IMR-90 (cell line): ENCODE measurements at regions not wholly inside any gene's neighbourhood (a gene's known extent, or its start where the extent isn't known, plus 50 kb on each side); places are given as distances from the start of the nearest gene placed in this dataset.

ENCODE experiments used
- ATAC-seq: fragments of 200-7000 bp; cut with Tn5 transposase; 2 replicates; pipeline ENCODE4 v1.9.1; 2020; ENCODE audit warnings: low read depth, mild to moderate bottlenecking, moderate library complexity
- BruUV-seq: library from RNA; stranded (reverse); fragments of 400-500 nt; replicated peaks from 2 replicates; lab custom pipeline; 2021; lab: Mats Ljungman, UMichigan
- CTCF ChIA-PET: fragments of 300-600 bp; formaldehyde crosslinking; extraction: SDS; loops from one replicate; lab custom pipeline; 2021; ENCODE audit warnings: antibody characterized with exemption; lab: Yijun Ruan, JAX
- POLR2A ChIA-PET: fragments of 300-600 bp; sonication (Branson Sonifier 250); formaldehyde crosslinking; loops from one replicate; lab custom pipeline; 2022; ENCODE audit warnings: antibody characterized with exemption; ENCODE audit not compliant: unreplicated experiment; lab: Charles Lee
- DNase-seq: peaks from one replicate; pipeline ENCODE4 v3.0.0; 2013
- H2AFZ ChIP-seq: replicated peaks from 2 replicates; pipeline ENCODE3; 2013; ENCODE audit warnings: low read length, mild to moderate bottlenecking; ENCODE audit not compliant: poor library complexity
- H2AK5ac ChIP-seq: 2 replicates; pipeline ENCODE4 v1.6.1; 2013; ENCODE audit warnings: low read depth, low read length, inconsistent platforms
- H2AK9ac ChIP-seq: replicated peaks from 2 replicates; pipeline ENCODE3; 2013; ENCODE audit warnings: mild to moderate bottlenecking, low read depth, low read length, moderate library complexity; ENCODE audit not compliant: poor library complexity
- H2BK120ac ChIP-seq: 2 replicates; pipeline ENCODE4 v1.6.1; 2013; ENCODE audit warnings: low read depth, low read length, inconsistent platforms
- H2BK15ac ChIP-seq: 3 replicates; pipeline ENCODE4 v1.6.1; 2013; ENCODE audit warnings: low read depth, low read length, inconsistent platforms
- H2BK20ac ChIP-seq: 2 replicates; pipeline ENCODE4 v1.6.1; 2013; ENCODE audit warnings: low read depth, mild to moderate bottlenecking, inconsistent platforms, low read length, moderate library complexity
- H2BK5ac ChIP-seq: 2 replicates; pipeline ENCODE4 v1.6.1; 2013; ENCODE audit warnings: mild to moderate bottlenecking, low read depth, low read length, inconsistent platforms; ENCODE audit not compliant: poor library complexity, severe bottlenecking
- H3K14ac ChIP-seq: replicated peaks from 2 replicates; pipeline ENCODE4 v1.6.1; 2013; ENCODE audit warnings: low read depth, low read length, inconsistent platforms
- H3K18ac ChIP-seq: 2 replicates; pipeline ENCODE4 v1.6.1; 2013; ENCODE audit warnings: low read depth, low read length, control low read depth
- H3K23ac ChIP-seq: 2 replicates; pipeline ENCODE4 v1.6.1; 2013; ENCODE audit warnings: low read depth, low read length, inconsistent platforms
- H3K27ac ChIP-seq: 2 replicates; pipeline ENCODE4 v1.5.1; 2013; ENCODE audit warnings: mild to moderate bottlenecking, control low read depth, low read length; ENCODE audit not compliant: insufficient read depth
- H3K27me3 ChIP-seq: 2 replicates; pipeline ENCODE4 v1.6.1; 2013; ENCODE audit warnings: low read length; ENCODE audit not compliant: control insufficient read depth, insufficient read depth
- H3K36me3 ChIP-seq: 2 replicates; pipeline ENCODE4 v1.6.1; 2013; ENCODE audit warnings: low read length, mixed read lengths; ENCODE audit not compliant: control insufficient read depth, insufficient read depth
- H3K4ac ChIP-seq: 2 replicates; pipeline ENCODE4 v1.6.1; 2013; ENCODE audit warnings: low read depth, low read length, inconsistent platforms
- H3K4me1 ChIP-seq: 2 replicates; pipeline ENCODE4 v1.6.1; 2013; ENCODE audit warnings: low read length, mixed read lengths; ENCODE audit not compliant: control insufficient read depth, insufficient read depth
- H3K4me2 ChIP-seq: 2 replicates; pipeline ENCODE4 v1.6.1; 2013; ENCODE audit warnings: low read depth, mild to moderate bottlenecking, control low read depth, low read length, moderate library complexity
- H3K4me3 ChIP-seq: 2 replicates; pipeline ENCODE4 v1.5.1; 2013; ENCODE audit warnings: low read depth, mild to moderate bottlenecking, control low read depth, low read length, moderate library complexity; ENCODE audit not compliant: insufficient read depth
- H3K56ac ChIP-seq: 2 replicates; pipeline ENCODE4 v1.6.1; 2013; ENCODE audit warnings: low read length, inconsistent platforms; ENCODE audit not compliant: insufficient read depth; ENCODE audit errors: extremely low read depth
- H3K79me1 ChIP-seq, 2 experiments: 2 replicates each; pipeline ENCODE4 v1.6.1; 2013; ENCODE audit warnings: low read length in 2 of 2, inconsistent platforms in 1 of 2, low read depth in 1 of 2
- H3K9ac ChIP-seq: 2 replicates; pipeline ENCODE4 v1.6.1; 2013; ENCODE audit warnings: low read depth, low read length, control low read depth
- H3K9me1 ChIP-seq: 2 replicates; pipeline ENCODE4 v1.6.1; 2013; ENCODE audit warnings: low read length, inconsistent platforms; ENCODE audit not compliant: insufficient read depth
- H3K9me3 ChIP-seq: 2 replicates; pipeline ENCODE4 v1.6.1; 2013; ENCODE audit warnings: low read length; ENCODE audit not compliant: control insufficient read depth, insufficient read depth
- H4K20me1 ChIP-seq: 2 replicates; pipeline ENCODE4 v1.6.1; 2013; ENCODE audit warnings: low read length, inconsistent platforms; ENCODE audit not compliant: insufficient read depth
- H4K5ac ChIP-seq: 2 replicates; pipeline ENCODE4 v1.6.1; 2013; ENCODE audit warnings: mild to moderate bottlenecking, low read depth, low read length, control low read depth
- H4K8ac ChIP-seq, 2 experiments: 2 replicates each; pipeline ENCODE4 v1.6.1; 2013; ENCODE audit warnings: low read depth in 2 of 2, low read length in 2 of 2, control low read depth in 1 of 2, inconsistent platforms in 1 of 2
- H4K91ac ChIP-seq: 2 replicates; pipeline ENCODE4 v1.6.1; 2013; ENCODE audit warnings: low read depth, low read length, inconsistent platforms; ENCODE audit not compliant: insufficient read depth
- BHLHE40 ChIP-seq: fragments of 150-350 bp; IDR thresholded peaks from 2 replicates; pipeline ENCODE4 v1.6.1; 2016; ENCODE audit warnings: mild to moderate bottlenecking, low read depth, low read length
- CHD1 ChIP-seq: IDR thresholded peaks from 2 replicates; pipeline ENCODE4 v1.6.1; 2012; ENCODE audit warnings: low read depth, low read length, improper control_type of control experiment
- FOS ChIP-seq: fragments of 150-350 bp; IDR thresholded peaks from 2 replicates; pipeline ENCODE4 v1.6.1; 2016; ENCODE audit warnings: low read depth, low read length
- MAFK ChIP-seq: IDR thresholded peaks from 2 replicates; pipeline ENCODE4 v1.6.1; 2012; ENCODE audit warnings: low read depth, low read length, improper control_type of control experiment
- MAZ ChIP-seq: IDR thresholded peaks from 2 replicates; pipeline ENCODE4 v1.6.1; 2012; ENCODE audit warnings: low read depth, mild to moderate bottlenecking, low read length, improper control_type of control experiment, moderate library complexity, borderline replicate concordance
- MXI1 ChIP-seq: IDR thresholded peaks from 2 replicates; pipeline ENCODE4 v1.6.1; 2012; ENCODE audit warnings: low read depth, mild to moderate bottlenecking, low read length, moderate library complexity, borderline replicate concordance
- NFE2L2 ChIP-seq: fragments of 150-350 bp; IDR thresholded peaks from 2 replicates; pipeline ENCODE4 v1.6.1; 2016; ENCODE audit warnings: low read depth, mild to moderate bottlenecking, low read length
- POLR2A ChIP-seq: IDR thresholded peaks from 2 replicates; pipeline ENCODE4 v1.6.1; 2012; ENCODE audit warnings: mild to moderate bottlenecking, low read depth, low read length
- WGBS, 2 experiments: methylation state at CpG; one replicate each; pipeline versions ENCODE4 v1.1.5 to v1.1.7; 2013; ENCODE audit warnings: missing lambda C conversion rate in 2 of 2; ENCODE audit not compliant: insufficient read length in 1 of 2; ENCODE audit errors: extremely low coverage in 2 of 2; 5-methylcytosine and 5-hydroxymethylcytosine counted together
- dilution Hi-C: fragments of 300-500 bp; cut with HindIII; formaldehyde crosslinking; loops from one replicate; pipeline ENCODE4 v1.14.3; 2018; ENCODE audit warnings: low sequenced_read_pairs; ENCODE audit not compliant: unreplicated experiment
- in situ Hi-C: fragments of 300-500 bp; cut with MboI; formaldehyde crosslinking; loops from 3 replicates; pipeline ENCODE4 v1.14.3; 2019; ENCODE audit warnings: low sequenced_read_pairs, inconsistent platforms, mixed read lengths
- intact Hi-C: fragments of 100-400 bp; cut with micrococcal nuclease; formaldehyde crosslinking; loops from 2 replicates; pipeline ENCODE4 v1.10.0; 2022
- TF ChIP-seq, protein P1 (sequence below): fragments of 150-350 bp; IDR thresholded peaks from 2 replicates; pipeline ENCODE4 v1.6.1; 2016; ENCODE audit warnings: low read depth, mild to moderate bottlenecking, low read length, moderate library complexity, borderline replicate concordance
- TF ChIP-seq, protein P2 (sequence below): fragments of 150-350 bp; IDR thresholded peaks from 2 replicates; pipeline ENCODE4 v1.6.1; 2017; ENCODE audit warnings: mild to moderate bottlenecking, antibody characterized with exemption, low read length, low read depth
- TF ChIP-seq, protein P3 (sequence below): conservative IDR thresholded peaks from 2 replicates; pipeline ENCODE4 v1.5.1; 2012; ENCODE audit warnings: mild to moderate bottlenecking, low read depth, low read length, improper control_type of control experiment

DNA sequence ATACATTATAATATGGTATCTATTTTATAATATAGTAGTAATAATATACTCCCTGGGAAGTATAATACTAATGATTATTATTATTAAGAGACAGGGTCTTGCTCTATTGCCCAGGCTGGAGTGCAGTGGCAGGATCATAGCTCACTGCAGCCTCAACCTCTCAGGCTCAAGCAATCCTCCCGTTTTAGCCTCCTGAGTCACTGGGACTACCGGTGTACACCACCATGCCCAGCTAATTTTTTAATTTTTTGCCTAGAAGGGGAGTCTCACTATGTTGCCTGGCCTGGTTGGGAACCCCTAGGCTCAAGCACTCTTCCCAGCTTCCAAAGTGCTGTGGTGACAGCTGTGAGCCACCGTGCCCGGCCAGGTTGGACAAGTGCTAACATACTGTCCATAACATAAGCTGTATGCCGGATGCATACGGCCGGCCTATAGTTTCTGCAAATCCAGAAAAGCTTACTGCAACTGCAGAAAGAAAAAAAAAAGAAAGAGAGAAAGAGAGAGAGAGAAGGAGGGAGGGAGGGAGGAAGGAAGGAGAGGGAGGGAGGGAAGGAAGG lies 94.2 kb upstream of the PPP2R3B start:
- no peaks in the 10 kb centered on the region for H3K9me1 ChIP-seq
- no peaks in the 10 kb centered on the region for H3K4me1 ChIP-seq
- ChIA-PET CTCF (no interaction called here), POLR2A (no interaction called here)
- no peak overlapping the region for H2BK120ac ChIP-seq
- H4K91ac ChIP-seq, result no peak overlapping the region
- H3K9me3 ChIP-seq, result peaks cover 21% of the 10 kb centered on the region
- no peaks in the 10 kb centered on the region for H3K36me3 ChIP-seq
- H3K4me2 ChIP-seq, result no peak overlapping the region
- no peaks in the 10 kb centered on the region for H3K79me1 ChIP-seq
- no peaks in the 10 kb centered on the region for H3K27me3 ChIP-seq
- H4K20me1 ChIP-seq, result no peaks in the 10 kb centered on the region
- H2AFZ ChIP-seq, result no peak overlapping the region
- no peak overlapping the region for H3K4me3 ChIP-seq
- no peak overlapping the region for H2BK5ac ChIP-seq
- ATAC-seq (no peak), DNase-seq (no peak)
- H2AK9ac ChIP-seq, result no peak overlapping the region
- no peak overlapping the region for H4K8ac ChIP-seq
- no peak overlapping the region for H3K56ac ChIP-seq
- TF ChIP-seq MXI1, result no peak
- TF ChIP-seq FOS, result no peak
- no peak for TF ChIP-seq CHD1
- no peak for TF ChIP-seq NFE2L2
- TF ChIP-seq, protein P1, sequence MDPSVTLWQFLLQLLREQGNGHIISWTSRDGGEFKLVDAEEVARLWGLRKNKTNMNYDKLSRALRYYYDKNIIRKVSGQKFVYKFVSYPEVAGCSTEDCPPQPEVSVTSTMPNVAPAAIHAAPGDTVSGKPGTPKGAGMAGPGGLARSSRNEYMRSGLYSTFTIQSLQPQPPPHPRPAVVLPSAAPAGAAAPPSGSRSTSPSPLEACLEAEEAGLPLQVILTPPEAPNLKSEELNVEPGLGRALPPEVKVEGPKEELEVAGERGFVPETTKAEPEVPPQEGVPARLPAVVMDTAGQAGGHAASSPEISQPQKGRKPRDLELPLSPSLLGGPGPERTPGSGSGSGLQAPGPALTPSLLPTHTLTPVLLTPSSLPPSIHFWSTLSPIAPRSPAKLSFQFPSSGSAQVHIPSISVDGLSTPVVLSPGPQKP, result no peak
- TF ChIP-seq MAFK, result no peak
- no peak for TF ChIP-seq MAZ
- TF ChIP-seq, protein P2, sequence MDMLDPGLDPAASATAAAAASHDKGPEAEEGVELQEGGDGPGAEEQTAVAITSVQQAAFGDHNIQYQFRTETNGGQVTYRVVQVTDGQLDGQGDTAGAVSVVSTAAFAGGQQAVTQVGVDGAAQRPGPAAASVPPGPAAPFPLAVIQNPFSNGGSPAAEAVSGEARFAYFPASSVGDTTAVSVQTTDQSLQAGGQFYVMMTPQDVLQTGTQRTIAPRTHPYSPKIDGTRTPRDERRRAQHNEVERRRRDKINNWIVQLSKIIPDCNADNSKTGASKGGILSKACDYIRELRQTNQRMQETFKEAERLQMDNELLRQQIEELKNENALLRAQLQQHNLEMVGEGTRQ, result no peak
- TF ChIP-seq POLR2A, result no peak
- TF ChIP-seq, protein P3, sequence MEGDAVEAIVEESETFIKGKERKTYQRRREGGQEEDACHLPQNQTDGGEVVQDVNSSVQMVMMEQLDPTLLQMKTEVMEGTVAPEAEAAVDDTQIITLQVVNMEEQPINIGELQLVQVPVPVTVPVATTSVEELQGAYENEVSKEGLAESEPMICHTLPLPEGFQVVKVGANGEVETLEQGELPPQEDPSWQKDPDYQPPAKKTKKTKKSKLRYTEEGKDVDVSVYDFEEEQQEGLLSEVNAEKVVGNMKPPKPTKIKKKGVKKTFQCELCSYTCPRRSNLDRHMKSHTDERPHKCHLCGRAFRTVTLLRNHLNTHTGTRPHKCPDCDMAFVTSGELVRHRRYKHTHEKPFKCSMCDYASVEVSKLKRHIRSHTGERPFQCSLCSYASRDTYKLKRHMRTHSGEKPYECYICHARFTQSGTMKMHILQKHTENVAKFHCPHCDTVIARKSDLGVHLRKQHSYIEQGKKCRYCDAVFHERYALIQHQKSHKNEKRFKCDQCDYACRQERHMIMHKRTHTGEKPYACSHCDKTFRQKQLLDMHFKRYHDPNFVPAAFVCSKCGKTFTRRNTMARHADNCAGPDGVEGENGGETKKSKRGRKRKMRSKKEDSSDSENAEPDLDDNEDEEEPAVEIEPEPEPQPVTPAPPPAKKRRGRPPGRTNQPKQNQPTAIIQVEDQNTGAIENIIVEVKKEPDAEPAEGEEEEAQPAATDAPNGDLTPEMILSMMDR, result no peak
- no peak for TF ChIP-seq BHLHE40
- no peak overlapping the region for H3K14ac ChIP-seq
- H2BK20ac ChIP-seq, result no peak overlapping the region
- H3K9ac ChIP-seq, result no peak overlapping the region
- no peak overlapping the region for H3K23ac ChIP-seq
- no peak overlapping the region for H3K27ac ChIP-seq
- intact Hi-C loops, result no loop called here
- dilution Hi-C loops, result no loop called here
- in situ Hi-C loops, result no loop called here
- no peak overlapping the region for H2AK5ac ChIP-seq
- no peak overlapping the region for H3K18ac ChIP-seq
- no CpG with 5 or more reads among the region's 7 CpGs for WGBS, 2 experiments
- no TSS peak for BruUV-seq
- H4K5ac ChIP-seq, result no peak overlapping the region
- no peak overlapping the region for H3K4ac ChIP-seq
- no peak overlapping the region for H2BK15ac ChIP-seq
